Stimulated activated CD8-positive, alpha-beta memory T cell treated with anti-CD3 and anti-CD28 coated beads, Interleukin-4, amount 100 ng/mL, for 1 hour (primary cell): ENCODE measurements at regions not wholly inside any gene's neighbourhood (a gene's known extent, or its start where the extent isn't known, plus 50 kb on each side); places are given as distances from the start of the nearest gene placed in this dataset.

Experiments
- DNase-seq, 2 donors: peaks; one replicate each; pipeline ENCODE4 v3.0.0-alpha.2; 2020; ENCODE audit warnings: low read depth in 2 of 2, low spot score in 1 of 2

GRCh38 chr5:155068616-155069100 lies 55.1 kb downstream of the KIF4B start:
- no peak for DNase-seq

DNA sequence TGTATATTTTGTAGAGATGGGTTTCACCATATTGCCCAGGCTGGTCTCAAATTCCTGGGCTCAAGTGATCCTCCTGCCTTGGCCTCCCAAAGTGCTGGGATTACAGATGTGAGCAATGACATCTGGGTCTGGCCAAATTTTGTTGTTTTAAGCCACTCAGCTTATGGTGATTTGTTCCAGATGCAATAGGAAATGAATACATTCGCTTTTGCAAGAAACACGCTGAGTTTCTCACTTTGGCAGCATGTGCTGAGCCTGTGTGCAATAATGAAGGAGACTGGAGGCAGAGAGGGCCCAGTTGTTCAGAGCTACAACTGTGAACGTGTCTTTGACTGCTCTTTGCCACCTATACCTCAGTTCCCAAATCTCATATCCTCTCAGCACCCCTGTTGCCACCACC lies 56.4 kb downstream of the KIF4B start:
- DNase-seq, result no peak

- DNase-seq, result no peak
These were observed 57.2 kb downstream of the KIF4B start for GRCh38 chr5:155070781-155071180.

DNA sequence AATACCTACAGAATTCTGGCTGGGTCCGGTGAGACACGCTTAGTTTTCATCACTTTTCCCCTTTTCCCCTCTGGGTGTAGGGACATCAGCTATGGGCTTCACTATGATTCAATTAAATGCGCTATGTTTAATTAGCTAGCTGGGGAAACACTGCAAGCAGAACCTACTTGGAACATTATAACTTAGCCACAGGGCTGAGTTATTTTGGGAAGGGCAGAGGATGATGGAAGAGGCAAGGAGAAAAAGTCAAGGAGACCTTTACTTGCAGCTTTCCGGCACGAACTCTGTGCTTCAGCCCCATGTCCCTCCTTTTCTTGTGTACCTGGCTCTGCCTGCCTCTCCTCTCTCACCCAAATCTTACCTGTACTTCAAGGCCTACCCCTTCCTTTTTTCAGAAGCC lies 62.8 kb downstream of the KIF4B start:
- DNase-seq, result no peak

DNA sequence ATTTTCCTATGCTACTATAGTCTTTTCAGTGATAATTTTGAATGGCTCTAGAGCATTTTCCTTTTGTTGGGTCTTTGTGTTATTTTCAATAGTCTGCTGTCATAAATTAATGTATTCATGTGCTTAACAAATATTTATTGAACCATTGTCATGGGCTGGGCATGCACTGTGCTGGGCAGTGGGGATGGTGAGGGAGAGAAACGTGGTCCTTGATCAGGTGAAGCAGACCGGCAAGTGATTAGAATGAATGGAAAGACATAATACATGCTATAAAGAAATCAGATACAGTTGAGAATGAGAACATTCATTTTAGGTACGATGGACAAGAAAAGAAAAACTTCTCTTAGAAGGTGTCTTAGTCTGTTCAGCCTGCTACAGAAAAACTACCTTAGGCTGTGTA lies 66.1 kb downstream of the KIF4B start:
- no peak for DNase-seq

DNA sequence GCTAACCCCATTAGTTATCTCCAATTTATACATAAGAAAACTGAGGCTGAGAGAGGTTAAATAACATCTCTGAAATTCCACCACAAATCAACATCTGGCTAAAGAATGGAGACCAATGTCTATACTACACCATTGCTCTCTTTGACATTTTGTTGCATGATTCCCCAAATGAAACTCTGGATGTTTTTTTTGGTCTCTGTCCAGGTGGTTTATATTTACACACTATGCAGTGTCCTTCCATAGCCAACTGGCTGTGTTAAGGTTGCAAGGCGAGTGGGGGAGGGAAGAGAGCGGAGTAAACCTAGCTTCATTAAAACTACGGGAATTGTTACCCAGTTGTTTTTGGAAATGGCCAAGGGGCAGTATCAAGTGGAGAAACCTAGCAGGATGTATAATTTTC lies 67.2 kb downstream of the KIF4B start:
- no peak for DNase-seq

GRCh38 chr5:155081618-155082017 lies 68.1 kb downstream of the KIF4B start:
- DNase-seq, result no peak

DNA sequence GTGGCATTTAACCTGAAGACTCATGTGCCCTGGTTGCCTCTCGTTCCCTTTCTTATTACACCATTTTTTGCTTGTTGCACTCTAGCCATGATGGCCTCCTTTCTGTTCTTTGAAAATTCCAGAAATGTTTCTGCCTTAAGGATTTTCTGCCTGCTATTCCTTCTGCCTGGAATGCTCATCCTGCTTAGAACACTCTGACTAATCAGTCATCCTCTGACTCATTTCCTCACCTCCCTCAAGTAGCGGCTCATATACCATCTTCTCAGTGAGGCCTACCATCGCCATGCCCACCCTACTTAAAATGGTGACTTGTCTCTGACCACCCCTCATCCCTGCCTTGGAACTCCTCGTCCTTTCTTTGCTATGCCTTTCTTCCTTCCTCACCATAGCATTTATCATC lies 68.8 kb downstream of the KIF4B start:
- DNase-seq, result no peak

- no peak for DNase-seq
These were observed 71.9 kb downstream of the KIF4B start for GRCh38 chr5:155085282-155085989.

DNA sequence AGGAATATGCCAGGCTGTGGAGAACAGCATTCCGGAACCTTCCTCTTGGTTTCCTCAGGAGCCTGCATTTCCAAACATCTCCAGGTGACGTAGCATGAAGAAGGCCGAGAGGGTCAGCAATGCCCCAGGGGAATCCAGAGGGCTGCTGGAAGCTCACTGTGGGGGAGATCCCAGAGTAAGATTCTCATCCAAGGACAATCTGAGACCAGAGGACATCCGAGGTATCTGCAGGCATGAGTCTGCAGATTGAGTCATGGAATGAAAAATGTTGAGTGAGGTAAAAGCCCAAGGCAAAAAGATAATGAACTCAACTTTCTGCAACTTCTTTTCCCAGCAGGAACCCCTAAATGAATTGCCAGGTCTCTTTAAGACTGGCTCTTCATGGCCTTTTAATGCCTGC lies 73.5 kb downstream of the KIF4B start:
- no peak for DNase-seq

DNA sequence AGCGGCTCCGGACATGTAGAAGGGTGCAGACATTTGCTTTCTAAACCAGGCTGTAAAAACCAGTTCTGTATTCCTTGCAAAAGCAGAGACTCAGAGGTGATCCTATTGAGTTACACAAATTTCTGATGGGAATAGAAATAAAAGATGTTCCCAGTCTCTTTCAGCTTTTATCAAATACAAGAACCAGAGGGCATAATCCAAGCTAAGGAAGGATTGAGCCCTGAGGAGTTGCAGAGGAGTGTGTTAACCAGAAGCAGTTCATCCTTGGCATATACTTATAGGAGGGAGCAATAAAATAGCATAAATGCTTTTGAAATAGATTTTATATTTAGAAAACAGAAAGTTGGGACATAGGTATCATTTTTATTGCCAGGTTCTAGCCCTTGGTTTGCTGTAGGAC lies 75.3 kb downstream of the KIF4B start:
- DNase-seq, result no peak

DNA sequence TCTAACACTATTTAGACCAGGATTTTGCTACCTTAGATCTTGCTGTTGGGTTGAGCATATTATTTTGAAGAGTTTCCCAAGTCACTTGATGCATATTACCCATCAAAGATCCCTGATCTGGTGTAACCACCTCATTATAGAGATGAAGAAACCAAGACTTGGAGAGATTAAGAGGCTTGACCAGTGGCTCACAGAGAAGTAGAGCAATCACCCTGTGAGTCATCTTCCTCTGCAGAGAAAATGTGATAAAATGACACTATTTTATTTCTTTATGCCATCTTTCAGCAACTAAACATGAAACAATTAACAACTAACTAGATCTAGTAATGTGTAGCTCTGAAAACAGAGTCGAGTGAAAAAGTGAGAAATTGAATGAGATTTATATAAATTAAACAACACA lies 76.1 kb downstream of the KIF4B start:
- DNase-seq, result no peak

DNA sequence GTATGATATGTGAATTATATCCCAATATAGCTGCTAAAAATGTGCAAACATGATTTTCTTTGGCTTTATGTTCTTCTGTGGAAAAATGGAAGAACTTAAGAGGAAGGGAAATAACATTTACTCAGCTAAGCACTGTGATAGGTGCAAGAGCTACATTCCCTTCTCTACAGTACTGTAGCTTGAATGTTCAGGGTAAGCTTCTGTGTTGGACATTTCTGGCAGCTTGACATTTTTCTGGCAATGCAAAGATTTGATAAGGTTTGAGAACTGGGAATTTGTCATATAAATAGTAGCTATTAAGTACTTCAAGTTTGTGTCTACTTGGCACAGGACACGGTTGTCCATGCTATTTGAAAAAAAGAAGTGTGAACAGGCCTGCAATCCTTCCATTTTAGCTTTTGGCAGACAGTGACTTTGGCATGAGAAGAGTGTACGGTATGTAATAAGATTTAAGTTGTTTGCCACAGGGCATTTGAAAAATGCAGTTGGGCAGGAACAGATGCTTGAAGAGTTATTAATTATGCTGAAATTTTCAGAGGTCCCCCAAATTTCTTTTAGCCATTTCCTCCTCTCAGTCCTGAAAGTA lies 77.6 kb downstream of the KIF4B start:
- no peak for DNase-seq

- DNase-seq, result no peak
These were observed 78.5 kb downstream of the KIF4B start for GRCh38 chr5:155091768-155092717.

- DNase-seq, result no peak
These were observed 80.9 kb downstream of the KIF4B start for GRCh38 chr5:155094455-155094854.

- no peak for DNase-seq
These were observed 84.4 kb downstream of the KIF4B start for GRCh38 chr5:155097995-155098394.

GRCh38 chr5:155098433-155098832 lies 84.9 kb downstream of the KIF4B start:
- no peak for DNase-seq

DNA sequence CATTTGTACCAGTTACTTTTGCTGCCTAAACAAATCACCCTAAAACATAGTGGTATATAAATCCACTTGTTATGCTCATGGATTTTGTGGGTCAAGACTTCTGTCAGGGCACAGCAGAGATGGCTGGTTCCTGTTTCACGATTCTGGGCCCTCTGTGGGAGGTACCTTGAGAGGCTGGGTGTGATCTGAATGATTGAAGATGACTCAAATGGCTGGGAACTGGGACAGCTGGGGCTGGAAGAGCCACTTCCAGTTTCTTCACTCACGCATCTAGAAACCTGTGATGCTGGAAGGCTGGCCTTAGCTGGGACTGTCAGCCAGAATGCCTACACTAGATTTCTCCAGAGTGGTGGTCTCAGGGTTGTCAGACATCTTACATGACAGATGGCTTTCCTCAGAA lies 88.1 kb downstream of the KIF4B start:
- no peak for DNase-seq

DNA sequence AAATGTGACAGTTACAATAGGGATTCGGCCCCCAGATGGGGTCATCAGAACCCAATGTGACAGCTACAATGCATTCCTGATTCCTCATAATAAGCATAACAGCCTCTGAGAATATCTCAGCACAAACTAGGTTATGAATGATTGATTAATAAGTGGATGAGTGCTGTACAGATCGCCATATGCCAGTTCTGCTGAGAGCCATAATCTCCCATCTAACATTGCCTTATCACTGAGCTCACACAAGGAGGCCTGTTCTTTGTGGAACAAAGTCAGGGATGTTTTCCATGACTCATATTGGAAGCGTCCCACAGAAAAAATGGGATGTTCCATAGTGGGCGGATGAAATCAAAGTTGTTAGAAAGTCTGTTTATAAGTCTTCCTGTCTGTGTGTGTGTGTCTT lies 89.6 kb downstream of the KIF4B start:
- DNase-seq, result no peak

DNA sequence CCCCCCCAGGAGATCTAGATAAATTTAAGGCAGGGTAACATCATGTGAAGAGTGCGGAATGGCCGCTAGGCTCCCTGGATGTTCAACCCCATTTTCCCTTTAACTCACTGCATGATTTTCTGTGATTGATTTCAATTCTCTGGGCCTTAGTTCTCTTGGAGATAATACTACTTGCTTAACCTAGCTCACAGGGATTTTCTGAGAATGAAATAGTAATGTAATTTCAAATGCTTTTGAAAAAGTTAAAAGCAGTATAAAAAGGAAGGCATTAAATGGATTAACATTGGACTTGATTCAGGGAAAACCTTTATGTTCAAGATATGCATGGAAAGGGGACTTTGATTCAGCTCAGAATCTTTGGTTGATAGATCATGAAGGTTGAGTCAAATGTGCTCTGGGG lies 90.9 kb downstream of the KIF4B start:
- DNase-seq, result no peak

DNA sequence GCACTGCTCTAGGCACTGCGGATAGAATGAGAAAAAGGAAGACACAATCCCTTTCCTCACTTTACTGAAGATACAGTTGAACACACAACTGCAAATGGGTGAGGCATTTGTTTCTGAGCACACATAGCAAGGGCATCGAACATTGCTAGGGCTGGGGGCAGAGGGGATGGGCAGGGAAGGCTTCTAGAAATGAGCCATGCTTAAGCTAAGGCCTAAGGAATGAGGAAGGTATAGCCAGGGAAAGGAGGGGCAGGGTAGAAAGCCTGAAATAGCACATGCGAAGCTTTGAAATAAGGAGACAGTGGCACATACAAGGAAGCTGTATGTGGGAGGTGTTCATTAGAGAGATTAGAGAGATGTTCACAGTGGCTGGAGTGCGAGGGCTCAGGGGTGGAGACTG lies 92.7 kb downstream of the KIF4B start:
- no peak for DNase-seq

GRCh38 chr5:155113888-155114287 lies 100.3 kb downstream of the KIF4B start:
- no peak for DNase-seq
